ENCODE measurements at regions not wholly inside any gene's neighbourhood (a gene's known extent, or its start where the extent isn't known, plus 50 kb on each side); places are given as distances from the start of the nearest gene placed in this dataset.
"Not testable (repeated sequence)": the region's sequence is repeated elsewhere in the genome, so short reads cannot be mapped to it uniquely, and the experiment has no call there.

DNA sequence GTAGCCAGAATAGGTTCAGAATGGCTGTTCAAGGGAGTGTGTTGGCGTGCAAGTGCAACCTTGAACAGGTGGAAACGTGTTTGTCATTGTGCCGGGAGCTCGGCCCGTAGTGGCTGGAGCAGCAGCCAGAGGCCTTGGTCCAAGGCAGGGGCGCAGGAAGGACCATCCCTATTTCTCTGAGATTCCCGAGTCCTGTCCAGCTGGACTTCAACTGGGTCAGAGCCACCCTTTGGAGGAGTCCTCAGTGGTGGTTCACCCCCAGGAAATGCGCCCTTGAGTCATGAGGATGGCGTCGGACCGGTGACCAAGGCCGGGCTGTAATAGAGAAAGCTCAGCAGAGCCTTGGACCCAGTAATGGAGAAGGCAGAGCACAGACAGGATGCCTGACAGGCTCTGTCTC lies 1402.0 kb downstream of the BRD1 start:
- no peak for DNase-seq (ENCODE audit: extremely low read depth in 1 of 2, low read depth in 1 of 2)

DNA sequence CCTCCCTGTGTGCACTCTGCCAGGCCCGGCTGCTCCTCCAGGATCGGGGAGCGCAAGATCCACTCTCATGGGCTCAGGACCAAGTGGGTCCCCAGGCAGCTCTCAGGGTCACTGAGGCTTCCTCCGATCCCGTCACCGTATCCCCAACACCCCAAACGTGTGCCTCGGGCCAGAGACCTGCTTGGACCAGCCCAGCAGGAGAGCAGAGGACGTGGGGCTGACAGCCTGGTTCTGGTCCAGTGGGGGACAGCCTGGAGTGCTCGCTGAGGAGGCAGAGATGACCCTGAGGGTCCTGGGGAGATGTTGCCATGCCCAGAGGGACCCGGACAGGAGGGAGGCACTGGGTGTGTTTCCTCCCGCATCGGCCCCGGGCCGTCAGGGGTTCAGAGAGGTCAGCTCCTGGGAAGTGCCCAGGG lies 1402.6 kb downstream of the BRD1 start:
- no peak for DNase-seq (ENCODE audit: extremely low read depth in 1 of 2, low read depth in 1 of 2)

- no peak for DNase-seq (ENCODE audit: extremely low read depth in 1 of 2, low read depth in 1 of 2)
These were observed 1403.0 kb downstream of the BRD1 start for GRCh38 chr22:48424661-48425060.

- DNase-seq (ENCODE audit: extremely low read depth in 1 of 2, low read depth in 1 of 2), result no peak
These were observed 1403.5 kb downstream of the BRD1 start for GRCh38 chr22:48424201-48424627.

GRCh38 chr22:48423481-48423911 lies 1404.2 kb downstream of the BRD1 start:
- no peak for DNase-seq (ENCODE audit: extremely low read depth in 1 of 2, low read depth in 1 of 2)

GRCh38 chr22:48422900-48423480 lies 1404.7 kb downstream of the BRD1 start:
- DNase-seq (ENCODE audit: extremely low read depth in 1 of 2, low read depth in 1 of 2), result no peak

DNA sequence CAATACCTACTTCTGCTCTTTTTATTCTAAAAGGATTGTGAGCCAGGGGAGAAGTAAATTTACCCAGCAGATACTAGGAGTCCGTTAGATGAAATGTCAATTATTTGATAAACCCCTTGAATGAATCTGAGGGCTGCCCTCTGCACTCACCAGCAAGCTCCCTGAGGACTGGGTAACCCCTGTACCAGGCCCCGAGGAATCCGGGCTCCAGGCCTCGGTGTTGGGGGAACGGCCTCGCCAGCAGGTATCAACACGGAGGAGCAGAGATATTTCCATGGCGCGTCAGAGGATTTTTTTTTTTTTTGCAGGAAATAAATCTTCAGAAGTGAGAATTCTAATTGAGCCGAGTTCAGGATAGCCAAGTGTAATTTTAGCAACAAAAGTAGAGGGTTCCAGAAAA lies 1408.8 kb downstream of the BRD1 start:
- no peak for DNase-seq (ENCODE audit: extremely low read depth in 1 of 2, low read depth in 1 of 2)

- no peak for DNase-seq (ENCODE audit: extremely low read depth in 1 of 2, low read depth in 1 of 2)
These were observed 1410.2 kb downstream of the BRD1 start for GRCh38 chr22:48417225-48418070.

DNA sequence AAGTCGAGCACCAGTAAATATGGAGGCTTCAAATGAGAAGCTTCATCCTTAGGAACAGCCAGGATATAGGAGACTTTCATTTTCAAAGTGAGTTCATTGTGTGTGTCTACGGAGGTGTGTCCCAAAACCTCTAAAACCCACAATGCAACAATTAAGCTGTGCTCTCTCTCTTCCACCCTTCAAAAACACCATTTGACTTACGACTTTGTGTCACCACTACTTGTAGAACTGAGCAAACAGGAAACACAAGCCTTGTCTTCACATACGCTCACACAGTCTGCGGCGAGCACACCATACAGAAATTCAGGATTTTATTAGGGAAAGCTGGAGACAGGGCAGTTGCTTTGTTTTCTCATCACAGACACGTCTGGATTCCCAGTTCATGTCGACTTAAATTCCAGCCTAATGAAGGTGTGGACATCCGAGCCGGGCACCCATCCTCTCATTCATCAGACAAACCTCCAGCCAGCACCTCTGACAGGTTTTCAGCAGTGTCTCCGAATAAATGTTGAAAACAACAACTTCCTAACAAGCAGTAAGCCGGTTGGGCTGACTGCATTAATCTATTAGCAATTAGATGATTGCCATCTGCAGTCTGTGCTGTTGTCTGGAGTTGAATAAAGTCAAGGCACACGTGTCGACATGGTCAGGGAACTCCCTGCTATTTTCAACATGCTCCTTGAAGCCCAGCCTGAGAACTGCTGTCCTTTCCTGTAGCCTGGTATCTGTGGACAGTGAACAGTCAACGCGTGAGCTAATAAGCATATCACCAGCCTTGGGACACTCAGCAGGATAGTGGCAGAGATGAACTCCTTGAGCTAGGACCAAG lies 1411.1 kb downstream of the BRD1 start:
- DNase-seq (ENCODE audit: extremely low read depth in 1 of 2, low read depth in 1 of 2), result no peak

- DNase-seq (ENCODE audit: extremely low read depth in 1 of 2, low read depth in 1 of 2), result no peak
These were observed 1412.2 kb downstream of the BRD1 start for GRCh38 chr22:48415520-48415919.

DNA sequence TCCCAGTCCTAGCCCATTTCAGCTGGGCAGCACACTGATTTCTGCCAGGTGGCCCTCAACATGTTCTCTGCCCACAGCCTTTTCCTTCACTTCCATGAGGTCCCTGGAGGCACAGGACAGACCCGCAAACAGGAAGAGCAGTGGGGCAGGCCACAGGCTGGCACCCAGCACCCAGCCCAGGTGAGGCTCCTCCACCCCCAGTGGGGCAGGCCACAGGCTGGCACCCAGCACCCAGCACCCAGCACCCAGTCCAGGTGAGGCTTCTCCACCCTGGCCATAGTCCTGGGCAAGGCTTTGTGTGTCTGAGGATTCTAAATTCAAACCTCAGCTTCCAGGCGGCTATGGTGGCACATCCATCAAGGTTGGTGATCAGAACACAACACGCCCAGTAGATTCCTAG lies 1413.0 kb downstream of the BRD1 start:
- DNase-seq (ENCODE audit: extremely low read depth in 1 of 2, low read depth in 1 of 2), result no peak

GRCh38 chr22:48412931-48413330 lies 1414.7 kb downstream of the BRD1 start:
- DNase-seq (ENCODE audit: extremely low read depth in 1 of 2, low read depth in 1 of 2), result not testable (repeated sequence)

GRCh38 chr22:48410536-48410935 lies 1417.1 kb downstream of the BRD1 start:
- DNase-seq (ENCODE audit: extremely low read depth in 1 of 2, low read depth in 1 of 2), result no peak

DNA sequence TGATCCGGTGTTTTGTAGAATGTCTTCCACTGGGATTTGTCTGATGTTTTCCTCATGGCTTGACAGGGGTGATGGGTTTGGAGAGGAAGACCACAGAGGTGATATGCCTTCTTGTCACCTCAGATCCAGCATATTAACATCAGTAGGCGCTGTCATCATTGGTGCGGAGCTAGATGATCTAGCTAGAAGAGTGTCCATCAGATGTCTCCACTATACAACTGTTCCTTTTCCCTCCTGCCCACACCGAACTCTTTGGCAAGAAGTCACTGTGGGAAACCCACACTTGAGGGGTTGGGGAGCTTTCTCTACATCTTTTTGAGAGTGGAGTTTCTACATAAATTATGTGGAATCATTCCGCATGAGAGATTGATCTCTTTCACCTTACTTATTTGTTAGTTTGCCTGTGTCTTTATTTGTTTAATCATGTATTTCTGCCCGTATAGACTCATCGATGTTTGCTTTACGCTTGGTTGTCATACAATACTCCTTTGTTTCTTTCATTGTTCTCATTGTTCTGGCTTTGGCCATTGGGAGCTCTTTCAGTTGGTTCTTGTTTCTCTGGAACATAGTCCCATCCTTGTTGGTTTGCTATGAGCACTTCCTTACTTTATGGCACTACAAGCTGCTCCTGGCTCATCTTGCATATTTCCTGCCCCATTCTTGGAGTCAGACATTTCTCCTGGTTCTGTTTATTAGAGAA lies 1420.3 kb downstream of the BRD1 start:
- DNase-seq (ENCODE audit: extremely low read depth in 1 of 2, low read depth in 1 of 2), result no peak

DNA sequence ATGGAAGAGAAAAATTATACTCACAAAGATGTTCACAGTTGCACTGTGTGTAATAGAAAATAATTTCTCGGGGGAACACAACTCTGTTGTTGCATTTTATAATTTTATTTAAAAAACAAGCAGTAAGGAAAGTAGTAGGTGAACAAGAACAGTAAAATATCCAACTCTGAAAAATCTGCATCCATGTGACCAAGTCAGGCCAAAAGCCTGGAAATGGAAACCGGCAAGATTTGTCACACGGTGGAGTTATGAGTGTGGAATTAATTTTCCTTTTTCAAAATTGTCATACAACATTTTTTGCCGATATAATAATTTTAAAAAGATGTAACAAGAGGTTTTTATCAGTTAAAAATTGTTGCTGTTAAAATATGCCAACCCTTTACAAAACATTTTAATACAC lies 1421.5 kb downstream of the BRD1 start:
- DNase-seq (ENCODE audit: extremely low read depth in 1 of 2, low read depth in 1 of 2), result no peak

DNA sequence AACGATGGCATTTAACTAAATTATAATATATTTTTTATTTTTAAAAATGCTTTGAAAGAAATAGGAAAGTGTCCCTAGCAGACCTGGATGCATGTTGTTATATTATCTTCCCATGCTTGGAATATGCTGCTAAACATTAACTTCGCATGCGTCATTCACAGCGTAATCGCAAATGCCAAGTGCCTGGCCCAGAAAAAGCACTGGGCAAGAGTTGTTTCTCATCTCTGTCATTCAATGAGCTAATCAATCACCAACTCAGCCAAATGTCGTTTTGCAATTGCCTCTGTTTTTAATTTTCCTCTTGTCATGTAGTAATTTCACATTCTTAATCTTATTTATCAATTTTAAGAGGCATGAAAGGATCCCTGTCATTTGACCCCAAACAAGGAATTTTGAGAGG lies 1421.9 kb downstream of the BRD1 start:
- no peak for DNase-seq (ENCODE audit: extremely low read depth in 1 of 2, low read depth in 1 of 2)

GRCh38 chr22:48404801-48405447 lies 1422.7 kb downstream of the BRD1 start:
- no peak for DNase-seq (ENCODE audit: extremely low read depth in 1 of 2, low read depth in 1 of 2)

DNA sequence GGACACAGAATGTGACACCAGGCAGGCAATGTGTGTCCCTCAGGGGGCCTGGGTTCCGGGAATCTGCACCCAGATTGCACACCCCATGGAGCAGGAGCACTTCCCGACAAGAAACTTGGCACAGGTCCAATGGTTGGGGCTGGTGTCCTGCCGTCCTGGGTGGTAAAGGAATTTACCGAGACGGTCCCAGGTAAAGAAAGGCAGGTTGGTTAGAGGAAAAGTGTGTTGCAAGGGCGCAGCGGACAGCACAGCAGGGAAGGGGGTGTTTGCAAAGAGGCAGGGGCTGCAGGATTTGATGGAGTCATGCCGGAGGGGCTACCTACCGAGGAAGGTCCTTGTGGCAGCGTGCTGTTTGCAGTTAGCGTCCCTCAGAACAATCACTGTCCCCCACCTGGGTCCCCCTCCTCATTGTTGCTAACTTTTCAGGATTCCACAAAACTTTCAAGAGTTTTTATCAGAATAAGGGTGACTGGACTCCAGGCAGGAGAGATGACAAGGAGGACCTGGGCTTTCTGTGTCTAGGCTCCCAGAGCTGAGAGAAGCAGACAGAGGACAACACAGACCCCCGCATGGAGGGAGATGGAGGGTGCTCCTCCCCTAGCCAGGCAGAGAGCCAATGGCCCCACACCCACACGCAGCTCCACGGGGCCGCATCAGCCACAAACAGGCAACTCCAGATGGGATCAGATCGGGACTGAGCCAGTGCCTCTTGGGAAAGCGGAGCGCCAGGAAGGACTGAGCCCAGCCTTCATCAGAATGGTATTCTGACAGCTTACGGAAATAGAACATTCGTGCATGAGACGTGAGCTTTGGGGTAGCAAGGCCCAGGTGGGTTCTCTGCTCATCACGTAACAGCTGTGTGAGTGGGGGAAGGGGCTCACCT lies 1423.9 kb downstream of the BRD1 start:
- DNase-seq (ENCODE audit: extremely low read depth in 1 of 2, low read depth in 1 of 2), result no peak

- no peak for DNase-seq (ENCODE audit: extremely low read depth in 1 of 2, low read depth in 1 of 2)
These were observed 1425.1 kb downstream of the BRD1 start for GRCh38 chr22:48402591-48403031.
